CD4-positive, alpha-beta T cell treated with Interleukin-6 at 100 ng/mL for 8 hours (primary cell): ENCODE measurements at regions not wholly inside any gene's neighbourhood (a gene's known extent, or its start where the extent isn't known, plus 50 kb on each side); places are given as distances from the start of the nearest gene placed in this dataset.
A peak's percentile ranks its signal among the peaks of the same experiment; 100 is the strongest.
"Not testable (repeated sequence)": the region's sequence is repeated elsewhere in the genome, so short reads cannot be mapped to it uniquely, and the experiment has no call there.

Experiments
- DNase-seq: peaks from one replicate; pipeline ENCODE4 v3.0.0-alpha.2; 2020; ENCODE audit warnings: mixed read lengths, low spot score

GRCh38 chr6:4256969-4257368, 121.6 kb upstream of the ECI2 start:
- DNase-seq: no peak

DNA sequence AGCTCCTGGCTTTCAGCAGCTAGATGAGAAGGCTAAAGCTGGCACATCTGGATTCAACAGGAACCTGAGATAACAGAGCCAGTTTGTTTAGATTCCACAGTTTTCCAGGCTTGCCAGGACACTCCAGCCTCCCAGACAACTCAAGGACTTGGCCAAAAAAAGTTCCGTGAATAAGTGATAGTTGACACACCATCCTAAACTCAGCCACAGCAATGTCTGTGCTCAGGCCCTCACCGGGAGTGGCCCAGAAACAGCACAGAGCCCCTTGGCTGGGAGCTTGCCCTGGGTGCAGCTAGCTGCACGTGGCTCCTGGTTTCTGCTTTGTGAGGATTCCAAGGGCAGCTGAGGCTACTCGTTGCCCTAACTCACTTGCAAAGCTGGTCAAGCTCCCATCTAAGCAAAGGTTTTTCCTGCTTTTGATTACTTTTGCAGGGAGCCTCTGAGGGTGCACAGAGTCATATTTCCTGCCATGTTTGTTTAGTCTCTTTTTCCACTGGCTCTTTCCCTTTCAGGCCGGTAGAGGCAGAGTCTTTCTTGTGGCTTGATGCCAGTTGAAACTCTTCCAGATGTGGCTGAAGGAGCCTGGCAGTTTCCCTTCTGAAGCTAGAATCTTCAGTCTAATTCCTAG, 118.3 kb upstream of the ECI2 start:
- DNase-seq: no peak

GRCh38 chr6:4252445-4252844, 117.1 kb upstream of the ECI2 start:
- not testable (repeated sequence) for DNase-seq

DNA sequence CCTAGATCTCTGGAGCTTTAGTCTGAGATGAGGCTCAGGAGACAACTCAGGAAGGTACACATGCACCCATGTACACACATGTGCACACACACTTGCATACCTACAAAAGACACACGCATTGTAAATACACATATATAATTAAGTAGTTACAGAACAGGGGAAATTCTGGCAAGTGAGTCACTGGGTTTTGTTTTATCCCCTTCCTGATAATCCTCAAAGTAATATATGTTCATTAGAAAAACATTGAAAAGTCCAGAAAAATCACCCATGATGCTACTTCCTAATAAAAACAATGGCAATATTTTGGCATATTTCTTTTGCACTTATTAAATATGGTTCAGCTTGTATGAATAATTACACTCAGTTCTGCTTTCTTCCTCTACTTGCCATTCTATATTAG, 115.3 kb upstream of the ECI2 start:
- no peak for DNase-seq

GRCh38 chr6:4243832-4244231, 108.5 kb upstream of the ECI2 start:
- DNase-seq: not testable (repeated sequence)

DNA sequence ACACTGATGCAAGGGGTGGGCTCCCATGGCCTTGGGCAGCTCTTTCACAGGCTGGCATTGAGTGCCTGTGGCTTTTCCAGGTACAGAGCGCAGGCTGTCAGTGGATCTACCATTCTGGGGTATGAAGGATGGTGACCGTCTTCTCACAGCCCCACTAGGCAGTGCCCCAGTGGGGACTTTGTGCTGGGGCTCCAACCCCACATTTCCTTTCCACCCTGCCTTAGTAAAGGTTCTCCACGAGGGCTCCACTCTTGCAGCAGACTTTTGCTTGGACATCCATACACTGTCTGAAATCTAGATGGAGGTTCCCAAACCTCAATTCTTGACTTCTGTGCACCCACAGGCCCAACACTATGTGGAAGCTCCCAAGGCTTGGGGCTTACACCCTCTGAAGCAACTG, 107.9 kb upstream of the ECI2 start:
- no peak for DNase-seq

DNA sequence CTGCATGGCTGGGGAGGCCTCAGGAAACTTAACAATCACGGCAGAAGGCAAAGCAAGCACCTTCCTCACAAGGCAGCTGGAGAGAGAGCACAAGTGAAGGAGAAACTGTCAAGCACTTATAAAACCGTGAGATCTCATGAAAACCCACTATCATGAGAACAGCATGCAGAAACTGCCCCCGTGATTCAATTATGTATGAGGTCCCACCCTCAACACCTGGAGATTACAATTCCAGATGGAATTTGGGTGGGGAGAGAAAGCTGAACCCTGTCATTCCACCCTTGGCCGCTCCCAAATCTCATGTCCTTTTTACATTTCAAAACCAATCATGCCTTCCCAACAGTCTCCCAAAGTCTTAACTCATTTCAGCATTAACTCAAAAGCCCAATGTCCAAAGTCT, 107.2 kb upstream of the ECI2 start:
- no peak for DNase-seq

GRCh38 chr6:4240148-4240547, 104.8 kb upstream of the ECI2 start:
- DNase-seq: no peak

DNA sequence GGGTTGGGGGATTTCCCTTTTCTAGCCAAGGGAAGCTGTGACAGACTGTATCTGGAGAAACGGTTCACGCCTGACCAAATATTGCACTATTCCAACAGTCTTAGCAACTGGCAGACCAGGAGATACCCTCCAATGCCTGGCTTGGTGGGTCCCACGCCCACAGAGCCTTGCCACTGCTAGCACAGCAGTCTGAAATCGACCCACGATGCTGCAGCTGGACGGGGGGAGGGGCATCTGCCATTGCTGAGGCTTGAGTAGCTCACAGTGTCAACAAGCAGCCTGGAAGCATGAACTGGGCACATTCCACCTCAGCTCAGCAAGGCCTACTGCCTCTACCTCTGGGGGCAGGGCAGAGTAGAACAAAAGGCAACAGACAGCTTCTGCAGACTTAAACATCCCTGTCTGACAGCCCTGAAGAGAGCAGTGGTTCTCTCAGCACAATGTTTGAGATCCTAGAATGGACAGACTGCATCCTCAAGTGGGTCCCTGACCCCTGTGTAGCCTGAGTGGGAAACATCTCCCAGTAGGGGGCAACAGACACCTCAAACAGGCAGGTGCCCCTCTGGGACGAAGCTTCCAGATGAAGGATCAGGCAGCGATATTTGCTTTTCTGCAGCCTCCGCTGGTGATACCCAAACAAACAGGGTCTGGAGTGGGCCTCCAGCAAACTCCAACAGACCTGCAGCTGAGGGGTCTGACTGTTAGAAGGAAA, 89.9 kb upstream of the ECI2 start:
- no peak for DNase-seq

DNA sequence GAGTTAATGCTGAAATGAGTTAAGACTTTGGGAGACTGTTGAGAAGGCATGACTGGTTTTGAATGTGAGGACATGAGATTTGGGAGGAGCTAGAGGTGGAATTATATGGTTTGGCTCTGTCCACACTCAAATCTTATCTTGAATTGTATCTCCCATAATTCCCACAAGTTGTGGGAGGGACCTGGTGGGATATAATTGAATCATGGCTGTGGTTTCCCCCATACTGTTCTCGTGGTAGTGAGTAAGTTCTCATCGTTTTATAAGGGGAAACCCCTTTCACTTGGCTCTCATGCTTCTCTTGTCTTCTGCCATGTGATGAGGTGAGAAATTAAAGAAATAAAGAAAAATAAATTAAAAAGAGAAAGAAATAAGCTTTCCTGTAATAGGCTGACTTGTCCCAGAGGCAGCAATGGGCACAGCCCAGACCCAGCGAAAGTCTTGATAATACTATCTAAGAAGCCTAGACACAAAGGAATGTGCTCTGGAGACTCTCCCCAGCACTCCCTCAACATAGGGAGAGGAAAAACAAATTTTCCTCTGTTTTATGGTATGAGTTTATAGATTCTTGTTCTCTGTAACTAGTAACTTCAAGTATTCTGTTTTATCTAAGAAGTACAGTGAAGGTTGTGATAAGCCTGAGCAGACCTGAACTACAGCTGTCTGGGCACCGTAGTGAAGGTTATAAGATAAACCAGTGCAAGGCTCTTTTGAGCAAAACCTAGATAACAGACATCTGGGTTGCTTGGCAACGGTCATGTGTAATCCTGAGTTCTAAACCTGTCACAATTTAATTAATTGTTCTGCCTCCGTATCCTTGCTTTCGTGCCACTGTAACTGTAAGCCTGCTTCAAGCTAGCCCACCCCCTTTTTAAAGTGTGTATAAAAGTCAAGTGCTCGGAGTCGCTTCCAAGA, 88.9 kb upstream of the ECI2 start:
- no peak for DNase-seq

DNA sequence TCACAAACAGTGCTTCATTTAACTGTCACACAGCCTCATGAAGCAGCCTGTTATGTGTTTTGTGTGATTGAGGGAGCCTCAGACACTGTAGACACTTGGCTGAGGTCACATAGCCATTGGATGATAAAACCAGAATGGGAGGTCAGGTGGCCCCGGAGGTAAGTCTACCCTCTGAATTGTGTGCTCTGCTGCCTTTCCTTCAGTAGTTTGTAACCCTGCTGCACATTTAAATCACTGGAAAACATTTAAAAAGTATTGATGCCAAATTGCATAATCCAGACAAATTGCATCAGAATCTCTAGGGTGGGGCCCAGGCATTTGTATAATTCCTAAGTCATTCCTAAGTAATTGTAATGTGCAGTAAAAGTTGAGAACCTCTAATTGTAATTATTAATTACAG, 85.2 kb upstream of the ECI2 start:
- DNase-seq: no peak

- DNase-seq: not testable (repeated sequence)
Measured at GRCh38 chr6:4218619-4219317, 83.4 kb upstream of the ECI2 start.

DNA sequence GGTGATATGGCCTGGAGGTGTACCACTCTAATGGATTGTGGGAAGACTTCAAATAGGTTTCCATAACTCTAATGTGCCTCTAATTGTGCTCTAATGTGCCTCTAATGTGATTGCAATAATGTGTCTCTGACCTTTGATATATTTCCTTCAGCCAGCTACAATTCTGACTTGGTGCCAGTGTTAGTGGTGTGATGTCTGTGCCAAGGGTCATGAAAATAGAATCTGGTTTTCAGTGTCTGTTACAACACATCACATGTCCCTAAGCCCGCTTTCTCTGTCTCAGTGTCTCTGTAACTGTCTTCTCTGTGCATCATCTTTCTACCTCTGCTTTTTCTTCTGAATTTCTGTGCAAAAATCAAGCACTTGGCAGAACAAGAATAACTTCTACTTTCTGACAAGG, 77.2 kb upstream of the ECI2 start:
- DNase-seq: no peak

DNA sequence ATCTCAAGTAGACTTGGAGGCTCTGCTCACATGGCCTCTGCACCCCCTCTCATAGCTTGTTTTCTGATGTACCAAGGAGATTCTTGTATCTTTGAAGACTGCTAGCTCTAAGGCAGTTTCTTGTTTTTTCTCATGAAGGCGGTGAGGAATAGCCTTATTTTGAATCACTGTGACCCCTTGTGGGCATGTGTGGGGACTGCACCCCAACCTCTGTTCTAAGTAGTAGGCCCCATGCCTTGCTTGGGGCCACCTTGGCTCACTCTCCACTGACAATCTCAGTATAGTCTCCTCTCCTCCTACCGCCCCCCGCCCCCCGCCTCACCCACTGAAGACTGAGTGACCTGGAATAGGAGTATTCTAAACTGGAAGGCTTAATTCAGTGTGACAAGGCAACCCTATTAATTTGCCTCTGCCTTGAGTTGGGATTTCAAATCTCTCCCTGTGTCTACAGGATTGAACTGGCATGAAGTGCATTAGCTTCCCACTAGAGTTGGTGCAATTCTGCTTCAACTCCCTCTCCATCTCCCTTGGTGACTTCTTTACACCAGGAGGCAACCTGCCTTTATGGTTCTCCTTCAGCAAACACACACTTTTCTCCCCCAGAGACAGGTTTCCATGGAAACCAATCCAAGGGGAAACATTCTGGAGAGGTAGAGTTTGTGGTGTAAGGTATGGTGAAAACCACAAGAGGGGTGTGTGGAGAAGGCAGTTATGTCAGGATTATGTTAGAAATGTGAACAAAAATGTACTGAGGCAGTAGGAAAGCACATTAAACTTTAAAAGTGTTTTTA, 75.4 kb upstream of the ECI2 start:
- DNase-seq: peak; percentile 32

GRCh38 chr6:4209196-4209595, 73.8 kb upstream of the ECI2 start:
- DNase-seq: no peak

DNA sequence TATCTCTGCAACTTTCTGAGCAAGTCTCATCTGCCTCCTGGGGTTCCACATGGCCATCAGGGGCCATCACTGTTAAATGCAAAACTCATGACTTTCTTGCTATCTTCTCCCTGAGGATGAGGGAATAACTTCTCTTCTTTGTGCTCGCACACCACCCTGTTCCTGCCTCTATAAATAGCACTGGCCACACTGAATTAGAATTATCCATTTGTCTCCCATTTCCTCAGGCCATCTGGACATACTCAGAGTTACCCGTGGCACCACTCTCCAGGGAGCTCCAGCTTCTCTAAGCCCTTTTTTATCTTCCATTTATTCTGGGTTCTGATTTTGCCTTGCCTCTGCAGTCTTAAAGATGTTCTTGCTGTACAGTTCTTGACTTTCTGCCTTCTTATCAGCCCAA, 72.8 kb upstream of the ECI2 start:
- DNase-seq: no peak

DNA sequence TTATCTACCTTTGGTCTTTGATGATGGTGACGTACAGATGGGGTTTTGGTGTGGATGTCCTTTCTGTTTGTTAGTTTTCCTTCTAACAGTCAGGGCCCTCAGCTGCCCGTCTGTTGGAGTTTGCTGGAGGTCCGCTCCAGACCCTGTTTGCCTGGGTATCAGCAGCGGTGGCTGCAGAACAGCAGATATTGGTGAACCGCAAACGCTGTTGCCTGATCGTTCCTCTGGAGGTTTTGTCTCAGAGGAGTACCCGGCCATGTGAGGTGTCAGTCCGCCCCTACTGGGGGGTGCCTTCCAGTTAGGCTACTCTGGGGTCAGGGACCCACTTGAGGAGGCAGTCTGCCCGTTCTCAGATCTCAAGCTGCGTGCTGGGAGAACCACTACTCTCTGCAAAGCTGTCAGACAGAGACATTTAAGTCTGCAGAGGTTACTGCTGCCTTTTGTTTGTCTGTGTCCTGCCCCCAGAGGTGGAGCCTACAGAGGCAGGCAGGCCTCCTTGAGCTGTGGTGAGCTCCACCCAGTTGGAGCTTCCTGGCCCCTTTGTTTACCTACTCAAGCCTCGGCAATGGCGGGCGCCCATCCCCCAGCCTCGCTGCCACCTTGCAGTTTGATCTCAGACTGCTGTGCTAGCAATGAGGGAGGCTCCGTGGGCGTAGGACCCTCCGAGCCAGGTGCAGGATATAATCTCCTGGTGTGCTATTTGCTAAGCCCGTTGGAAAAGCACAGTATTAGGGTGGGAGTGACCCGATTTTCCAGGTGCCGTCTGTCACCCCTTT, 68.5 kb upstream of the ECI2 start:
- not testable (repeated sequence) for DNase-seq

DNA sequence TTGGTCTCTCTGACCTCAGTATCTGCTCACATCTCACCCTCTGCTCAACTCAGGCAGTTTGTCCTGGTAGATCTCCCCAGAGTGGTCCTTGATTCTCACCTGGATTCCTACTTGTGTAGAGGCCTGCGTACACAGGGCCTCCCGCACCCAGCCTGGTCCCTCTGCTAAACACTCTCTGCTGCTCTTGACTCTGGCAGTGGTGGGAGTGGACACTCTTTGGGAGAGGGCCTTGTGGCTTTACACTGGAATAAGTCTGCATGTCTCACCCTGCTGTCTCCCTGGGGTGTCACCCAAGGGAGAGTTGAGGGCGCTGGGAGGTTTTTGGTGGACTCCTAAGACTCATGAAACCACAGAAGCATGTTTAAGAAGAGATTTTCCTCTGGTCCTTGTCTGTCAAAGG, 57.3 kb upstream of the ECI2 start:
- no peak for DNase-seq

DNA sequence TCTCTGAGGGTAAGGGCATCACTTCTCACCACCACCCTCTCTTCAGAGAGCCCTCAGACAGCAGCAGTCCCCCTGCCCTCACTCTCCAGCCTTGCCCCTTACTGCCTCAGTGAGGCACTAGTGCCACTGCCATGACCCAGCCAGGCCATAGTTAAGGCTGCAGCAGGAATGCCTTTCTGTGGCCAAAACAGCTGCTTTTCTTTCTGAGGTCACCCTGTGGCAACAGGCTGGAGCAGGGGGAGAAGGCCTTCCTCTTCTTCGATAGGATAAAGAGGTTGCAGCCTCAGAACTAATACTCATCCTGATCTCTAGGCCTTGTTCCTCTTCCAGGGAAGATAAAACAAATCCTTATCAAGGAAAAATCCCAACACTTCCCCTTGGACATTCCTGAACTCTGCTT, 56.8 kb upstream of the ECI2 start:
- DNase-seq: no peak

DNA sequence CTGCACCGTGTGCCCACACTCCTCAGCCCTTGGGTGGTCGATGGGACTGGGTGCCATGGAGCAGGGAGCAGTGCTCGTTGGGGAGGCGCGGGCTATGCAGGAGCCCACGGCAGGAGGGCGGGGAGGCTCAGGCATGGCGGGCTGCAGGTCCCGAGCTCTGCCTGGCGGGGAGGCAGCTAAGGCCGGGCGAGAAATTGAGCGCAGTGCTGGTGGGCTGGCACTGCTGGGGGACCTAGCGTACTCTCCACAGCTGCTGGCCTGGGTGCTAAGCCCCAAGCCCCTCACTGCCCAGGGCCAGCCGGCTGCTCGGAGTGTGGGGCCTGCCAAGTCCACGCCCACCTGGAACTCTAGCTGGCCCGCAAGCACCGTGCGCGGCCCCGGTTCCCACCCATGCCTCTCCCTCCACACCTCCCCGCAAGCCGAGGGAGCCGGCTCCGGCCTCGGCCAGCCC, 55.9 kb upstream of the ECI2 start:
- no peak for DNase-seq

DNA sequence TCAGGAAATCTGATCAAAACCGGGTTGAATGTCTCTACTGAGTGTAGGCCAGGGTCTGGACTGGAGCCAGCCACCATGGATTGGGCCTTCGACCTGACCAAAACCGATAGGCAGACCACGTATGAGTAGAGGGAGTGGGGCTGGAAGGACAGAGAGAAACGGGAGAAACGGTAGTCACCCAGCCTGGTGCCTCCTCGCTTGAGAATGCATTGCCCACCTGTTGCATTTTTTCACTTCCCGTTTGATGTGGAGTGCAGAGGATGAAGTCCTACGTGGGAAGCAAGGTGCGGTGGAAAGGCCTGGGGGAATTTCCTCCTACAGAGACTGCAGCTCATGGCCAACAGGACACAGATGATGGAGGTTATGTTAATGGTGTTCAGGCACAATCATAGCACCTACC, 53.9 kb upstream of the ECI2 start:
- no peak for DNase-seq
